Stimulated activated CD8-positive, alpha-beta memory T cell treated with anti-CD3 and anti-CD28 coated beads, Interleukin-7, amount 100 ng/mL, for 24 hours (primary cell): ENCODE measurements at regions not wholly inside any gene's neighbourhood (a gene's known extent, or its start where the extent isn't known, plus 50 kb on each side); places are given as distances from the start of the nearest gene placed in this dataset.
"Not testable (repeated sequence)": the region's sequence is repeated elsewhere in the genome, so short reads cannot be mapped to it uniquely, and the experiment has no call there.

Experiments used
- DNase-seq: peaks from one replicate; pipeline ENCODE4 v3.0.0-alpha.2; 2020; ENCODE audit warnings: low read depth

- DNase-seq: no peak
Observed at GRCh38 chr4:129999156-129999555, 903.2 kb downstream of the C4orf33 start.

GRCh38 chr4:130008461-130008860 lies 912.5 kb downstream of the C4orf33 start:
- DNase-seq: no peak

- DNase-seq: not testable (repeated sequence)
Observed at GRCh38 chr4:130012806-130013205, 916.9 kb downstream of the C4orf33 start.

- DNase-seq: no peak
Observed at GRCh38 chr4:130021706-130022105, 925.8 kb downstream of the C4orf33 start.

GRCh38 chr4:130023088-130023487 lies 927.1 kb downstream of the C4orf33 start:
- no peak for DNase-seq

- DNase-seq: no peak
Observed at GRCh38 chr4:130025701-130026100, 929.7 kb downstream of the C4orf33 start.

GRCh38 chr4:130026185-130026584 lies 930.2 kb downstream of the C4orf33 start:
- no peak for DNase-seq

GRCh38 chr4:130027973-130028372 lies 932.0 kb downstream of the C4orf33 start:
- DNase-seq: no peak

GRCh38 chr4:130028552-130028951 lies 932.6 kb downstream of the C4orf33 start:
- DNase-seq: no peak

GRCh38 chr4:130029442-130029841 lies 933.5 kb downstream of the C4orf33 start:
- DNase-seq: no peak

- no peak for DNase-seq
Observed at GRCh38 chr4:130031858-130032257, 935.9 kb downstream of the C4orf33 start.

GRCh38 chr4:130033657-130034056 lies 937.7 kb downstream of the C4orf33 start:
- not testable (repeated sequence) for DNase-seq

GRCh38 chr4:130034876-130035275 lies 938.9 kb downstream of the C4orf33 start:
- DNase-seq: no peak

- no peak for DNase-seq
Observed at GRCh38 chr4:130035391-130035790, 939.4 kb downstream of the C4orf33 start.

- DNase-seq: not testable (repeated sequence)
Observed at GRCh38 chr4:130037866-130038265, 941.9 kb downstream of the C4orf33 start.

- not testable (repeated sequence) for DNase-seq
Observed at GRCh38 chr4:130038540-130038939, 942.6 kb downstream of the C4orf33 start.

- no peak for DNase-seq
Observed at GRCh38 chr4:130043732-130044160, 947.8 kb downstream of the C4orf33 start.

- no peak for DNase-seq
Observed at GRCh38 chr4:130044788-130045531, 949.0 kb downstream of the C4orf33 start.

- no peak for DNase-seq
Observed at GRCh38 chr4:130053723-130054122, 957.8 kb downstream of the C4orf33 start.

- DNase-seq: no peak
Observed at GRCh38 chr4:130054908-130055307, 959.0 kb downstream of the C4orf33 start.

- no peak for DNase-seq
Observed at GRCh38 chr4:130056286-130056685, 960.3 kb downstream of the C4orf33 start.

GRCh38 chr4:130064471-130064870 lies 968.5 kb downstream of the C4orf33 start:
- DNase-seq: no peak

GRCh38 chr4:130067419-130067818 lies 971.5 kb downstream of the C4orf33 start:
- no peak for DNase-seq

GRCh38 chr4:130068072-130068471 lies 972.1 kb downstream of the C4orf33 start:
- DNase-seq: no peak
